Upper lobe of right lung (tissue), 1 donor: ENCODE measurements at regions not wholly inside any gene's neighbourhood (a gene's known extent, or its start where the extent isn't known, plus 50 kb on each side); places are given as distances from the start of the nearest gene placed in this dataset.

Experiments used
- ATAC-seq: fragments of 200-7000 bp; cut with Tn5 transposase; one replicate; pipeline ENCODE4 v1.9.1; 2020; ENCODE audit warnings: mild to moderate bottlenecking, moderate library complexity
- DNase-seq: peaks from one replicate; pipeline ENCODE4 v3.0.0-alpha.2; 2020
- H3K27ac ChIP-seq: fragments of 200-600 bp; one replicate; pipeline ENCODE4 v1.8.0; 2022
- H3K27me3 ChIP-seq: fragments of 200-600 bp; one replicate; pipeline ENCODE4 v1.8.0; 2022; ENCODE audit warnings: mild to moderate bottlenecking
- H3K36me3 ChIP-seq: fragments of 200-600 bp; one replicate; pipeline ENCODE4 v1.8.0; 2022
- H3K4me1 ChIP-seq: fragments of 200-600 bp; one replicate; pipeline ENCODE4 v1.8.0; 2022
- H3K4me3 ChIP-seq: fragments of 200-600 bp; one replicate; pipeline ENCODE4 v1.8.0; 2022; ENCODE audit warnings: mild to moderate bottlenecking
- H3K9me3 ChIP-seq: fragments of 200-600 bp; one replicate; pipeline ENCODE4 v1.8.0; 2022
- CTCF ChIP-seq: fragments of 200-600 bp; IDR thresholded peaks from one replicate; pipeline ENCODE4 v1.8.0; 2022; ENCODE audit warnings: antibody characterized with exemption
- intact Hi-C: fragments of 100-400 bp; cut with DNase I; formaldehyde crosslinking; loops from one replicate; pipeline ENCODE4 v1.11.0; 2022
- donor health status: DM: no; HTN: yes; CAD: no; lungs with severe emphysema.

- Histone ChIP-seq H3K9me3 (no peaks in the 10 kb centered on the region), H3K4me3 (no peak overlapping the region), H3K27ac (no peak overlapping the region), H3K36me3 (no peaks in the 10 kb centered on the region), H3K4me1 (no peaks in the 10 kb centered on the region), H3K27me3 (no peaks in the 10 kb centered on the region)
- TF ChIP-seq CTCF = no peak
- intact Hi-C loops = no loop called here
- ATAC-seq (no peak), DNase-seq (no peak)
Observed at GRCh38 chr6:145075425-145075824, 659.9 kb downstream of the EPM2A start.

GRCh38 chr6:145076115-145076841, 659.0 kb downstream of the EPM2A start:
- no peak for DNase-seq
- Histone ChIP-seq H3K9me3 (no peaks in the 10 kb centered on the region), H3K36me3 (no peaks in the 10 kb centered on the region), H3K27me3 (no peaks in the 10 kb centered on the region), H3K4me3 (no peak overlapping the region), H3K4me1 (no peaks in the 10 kb centered on the region), H3K27ac (no peak overlapping the region)
- intact Hi-C loops = no loop called here
- no peak for ATAC-seq
- TF ChIP-seq CTCF = no peak

DNA sequence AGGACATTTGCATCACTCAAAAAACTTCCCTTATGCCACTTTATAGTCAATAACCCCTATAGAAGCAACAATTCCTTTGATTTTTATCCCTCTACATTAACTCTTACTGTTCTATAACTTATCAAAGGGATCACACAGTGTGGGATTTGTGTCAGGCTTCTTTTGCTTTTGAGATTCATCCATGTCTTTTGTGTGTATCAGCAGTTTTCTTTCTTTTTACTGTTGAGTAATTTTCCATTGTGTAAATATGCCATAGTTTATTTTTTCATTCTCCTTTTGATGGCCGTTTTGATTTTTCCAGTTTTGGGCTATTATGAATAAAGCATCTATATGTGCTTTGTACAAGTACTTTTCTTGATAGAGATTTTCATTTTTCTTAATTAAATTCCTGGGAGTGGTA, 657.9 kb downstream of the EPM2A start:
- Histone ChIP-seq H3K4me1 (no peaks in the 10 kb centered on the region), H3K27me3 (no peaks in the 10 kb centered on the region), H3K36me3 (no peaks in the 10 kb centered on the region), H3K4me3 (no peak overlapping the region), H3K9me3 (no peaks in the 10 kb centered on the region), H3K27ac (no peak overlapping the region)
- TF ChIP-seq CTCF = no peak
- intact Hi-C loops = no loop called here
- no peak for DNase-seq
- ATAC-seq = no peak

DNA sequence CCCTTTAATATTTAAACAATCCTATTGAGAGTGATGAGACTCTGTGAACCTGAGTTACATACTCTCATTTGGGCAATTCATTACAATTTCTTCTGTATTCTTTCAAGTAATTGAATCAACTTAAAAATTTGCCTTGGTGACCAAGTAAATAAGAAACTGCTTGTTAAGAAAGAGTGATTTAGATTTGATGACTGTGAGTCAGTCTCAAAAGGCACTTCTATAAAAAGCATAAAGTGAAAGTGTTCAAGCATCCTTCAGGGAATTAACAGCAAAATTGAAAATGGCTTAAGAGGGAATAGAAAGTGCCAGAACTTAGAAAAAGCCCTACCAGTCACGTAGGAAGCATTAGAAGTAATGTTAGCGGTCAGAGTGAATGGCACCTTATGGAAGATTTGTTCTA, 654.7 kb downstream of the EPM2A start:
- Histone ChIP-seq H3K4me1 (no peaks in the 10 kb centered on the region), H3K4me3 (no peak overlapping the region), H3K36me3 (no peaks in the 10 kb centered on the region), H3K9me3 (no peaks in the 10 kb centered on the region), H3K27me3 (no peaks in the 10 kb centered on the region), H3K27ac (no peak overlapping the region)
- DNase-seq (no peak), ATAC-seq (no peak)
- intact Hi-C loops = no loop called here
- TF ChIP-seq CTCF = no peak

- ATAC-seq = no peak
- intact Hi-C loops = no loop called here
Observed at GRCh38 chr6:145081677-145082076, 653.6 kb downstream of the EPM2A start.

More at GRCh38 chr6:145081677-145082076, 653.6 kb downstream of the EPM2A start:
- H3K27me3 ChIP-seq = no peaks in the 10 kb centered on the region
- no peak overlapping the region for H3K27ac ChIP-seq
- no peak for TF ChIP-seq CTCF
- no peak overlapping the region for H3K4me3 ChIP-seq
- H3K9me3 ChIP-seq = no peaks in the 10 kb centered on the region
- no peaks in the 10 kb centered on the region for H3K4me1 ChIP-seq
- no peaks in the 10 kb centered on the region for H3K36me3 ChIP-seq
- DNase-seq = no peak
